SK-N-MC (cell line): ENCODE measurements at regions not wholly inside any gene's neighbourhood (a gene's known extent, or its start where the extent isn't known, plus 50 kb on each side); places are given as distances from the start of the nearest gene placed in this dataset.

Source experiments
- EZH2 ChIP-seq: fragments of 200-600 bp; sonication (generic); IDR thresholded peaks from one replicate; pipeline ENCODE4 v1.6.1; 2017; ENCODE audit warnings: antibody characterized with exemption
- FOXP2 ChIP-seq: optimal IDR thresholded peaks from 2 replicates; pipeline ENCODE3; 2011; ENCODE audit warnings: mild to moderate bottlenecking, moderate library complexity; ENCODE audit not compliant: insufficient read depth; ENCODE audit errors: extremely low read length, control extremely low read depth
- POLR2AphosphoS5 ChIP-seq: IDR thresholded peaks from 2 replicates; pipeline ENCODE4 v1.6.1; 2012; ENCODE audit warnings: mild to moderate bottlenecking, low read depth, low read length, borderline replicate concordance

DNA sequence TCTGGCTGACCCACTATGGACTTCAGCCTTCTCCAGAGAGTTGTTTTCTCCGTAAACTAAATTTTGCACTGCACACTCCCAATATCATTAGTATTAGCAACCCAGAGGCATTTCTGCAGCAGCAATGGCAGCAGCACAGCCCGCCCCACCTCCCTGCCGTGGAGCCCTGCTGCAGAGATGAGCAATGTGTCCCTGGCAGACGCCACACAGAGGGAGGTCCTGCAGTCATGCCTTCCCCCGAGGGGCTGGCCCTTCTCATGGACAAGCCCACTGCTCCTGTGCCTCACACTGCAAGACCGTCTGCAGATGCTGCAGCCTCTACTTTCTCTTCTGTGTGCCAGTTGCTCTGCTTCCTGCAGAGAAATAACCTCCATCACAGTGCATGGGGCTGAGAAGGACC, 393.4 kb upstream of the MKI67 start:
- TF ChIP-seq EZH2 (no peak), POLR2AphosphoS5 (no peak), FOXP2 (no peak)
